Caco-2 (cell line): ENCODE measurements at regions not wholly inside any gene's neighbourhood (a gene's known extent, or its start where the extent isn't known, plus 50 kb on each side); places are given as distances from the start of the nearest gene placed in this dataset.

Experiments used
- BruUV-seq: library from RNA; stranded (reverse); fragments of 400-500 nt; replicated peaks from 2 replicates; lab custom pipeline; 2021; lab: Mats Ljungman, UMichigan
- CTCF ChIA-PET: fragments of 300-600 bp; sonication (Branson Sonifier 250); formaldehyde crosslinking; loops from one replicate; lab custom pipeline; 2022; ENCODE audit warnings: antibody characterized with exemption; lab: Charles Lee
- POLR2A ChIA-PET: fragments of 300-600 bp; sonication (Branson Sonifier 250); formaldehyde crosslinking; loops from one replicate; lab custom pipeline; 2022; ENCODE audit warnings: antibody characterized with exemption; lab: Charles Lee
- DNase-seq, 2 experiments: peaks; one replicate each; pipeline versions ENCODE4 v3.0.0 to v3.0.0-alpha.2; 2020 to 2022
- H3K27me3 ChIP-seq: replicated peaks from 2 replicates; pipeline ENCODE4 v1.6.0; 2011; ENCODE audit warnings: low read length; ENCODE audit not compliant: control insufficient read depth, insufficient read depth
- H3K36me3 ChIP-seq: 2 replicates; pipeline ENCODE4 v1.5.1; 2011; ENCODE audit warnings: low read length; ENCODE audit not compliant: control insufficient read depth, insufficient read depth
- H3K4me1 ChIP-seq: fragments of 250-450 bp; sonication (Bioruptor Pico); 2 replicates; pipeline ENCODE4 v1.5.1; 2020; ENCODE audit warnings: mild to moderate bottlenecking
- H3K4me3 ChIP-seq: 2 replicates; pipeline ENCODE4 v1.5.1; 2011; ENCODE audit warnings: low read depth, mild to moderate bottlenecking, control low read depth, low read length
- H3K9me3 ChIP-seq: fragments of 250-450 bp; sonication (Bioruptor Pico); 2 replicates; pipeline ENCODE4 v1.5.1; 2020; ENCODE audit warnings: mild to moderate bottlenecking, moderate library complexity
- H3K27ac Mint-ChIP-seq: one replicate; pipeline ENCODE4 v1.8.0; 2022; ENCODE audit warnings: mixed read lengths; ENCODE audit not compliant: unreplicated experiment
- H3K27me3 Mint-ChIP-seq: one replicate; pipeline ENCODE4 v1.8.0; 2022; ENCODE audit warnings: mixed read lengths; ENCODE audit not compliant: insufficient read depth, unreplicated experiment
- H3K36me3 Mint-ChIP-seq: one replicate; pipeline ENCODE4 v1.8.0; 2022; ENCODE audit warnings: mild to moderate bottlenecking, mixed read lengths; ENCODE audit not compliant: insufficient read depth, unreplicated experiment
- H3K4me1 Mint-ChIP-seq: one replicate; pipeline ENCODE4 v1.8.0; 2022; ENCODE audit warnings: low read depth, mixed read lengths; ENCODE audit not compliant: unreplicated experiment
- H3K4me3 Mint-ChIP-seq: one replicate; pipeline ENCODE4 v1.8.0; 2022; ENCODE audit warnings: mild to moderate bottlenecking, moderate library complexity, mixed read lengths; ENCODE audit not compliant: unreplicated experiment
- H3K9me3 Mint-ChIP-seq: one replicate; pipeline ENCODE4 v1.8.0; 2022; ENCODE audit warnings: mixed read lengths; ENCODE audit not compliant: unreplicated experiment
- intact Hi-C: fragments of 100-400 bp; cut with micrococcal nuclease; formaldehyde crosslinking; loops from one replicate; pipeline ENCODE4 v1.10.0; 2022; ENCODE audit not compliant: unreplicated experiment
- TF ChIP-seq, protein P1 (sequence below), 2 experiments: fragments of 200-600 bp in 1 of 2; IDR thresholded peaks; 1 replicate in 1 of 2; 2 replicates in 1 of 2; pipeline versions ENCODE4 v1.5.1 to v1.8.0; 2011 to 2022; ENCODE audit warnings: antibody characterized with exemption in 1 of 2, control low read depth in 1 of 2, inconsistent platforms in 1 of 2, low read depth in 1 of 2, low read length in 1 of 2, mild to moderate bottlenecking in 1 of 2, moderate library complexity in 1 of 2; ENCODE audit not compliant: insufficient read depth in 1 of 2, severe bottlenecking in 1 of 2, unreplicated experiment in 1 of 2

DNA sequence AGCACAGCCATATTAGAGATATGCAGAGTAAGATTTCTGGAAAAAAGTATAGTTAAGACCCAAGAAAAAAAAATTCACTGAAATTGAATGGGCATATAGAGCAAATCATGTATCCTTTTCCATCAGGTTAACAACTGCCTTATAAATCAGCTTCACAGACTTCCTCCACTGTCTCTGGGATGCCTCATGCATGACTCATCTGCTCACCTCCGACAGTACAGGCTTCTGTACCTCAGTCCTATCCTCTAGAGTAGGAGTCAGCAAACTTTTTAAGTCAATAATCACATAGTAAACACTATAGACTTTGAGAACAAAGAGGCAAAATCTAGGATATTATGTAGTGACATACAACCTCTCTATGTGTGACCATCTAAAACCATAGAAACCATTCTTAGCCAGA is 211.6 kb upstream of the SP8 start:
- peaks cover 10% of the 10 kb centered on the region for H3K9me3 Mint-ChIP-seq

GRCh38 chr7:21011153-21011552 is 224.5 kb upstream of the SP8 start:
- H3K9me3 ChIP-seq, result 0 out of 2 replicates have a peak, but pooled peaks cover 2% of the 10 kb centered on the region
- DNase-seq, result peak; percentile 24 to 53
- intact Hi-C loops, result no loop called here
- TF ChIP-seq, protein P1, sequence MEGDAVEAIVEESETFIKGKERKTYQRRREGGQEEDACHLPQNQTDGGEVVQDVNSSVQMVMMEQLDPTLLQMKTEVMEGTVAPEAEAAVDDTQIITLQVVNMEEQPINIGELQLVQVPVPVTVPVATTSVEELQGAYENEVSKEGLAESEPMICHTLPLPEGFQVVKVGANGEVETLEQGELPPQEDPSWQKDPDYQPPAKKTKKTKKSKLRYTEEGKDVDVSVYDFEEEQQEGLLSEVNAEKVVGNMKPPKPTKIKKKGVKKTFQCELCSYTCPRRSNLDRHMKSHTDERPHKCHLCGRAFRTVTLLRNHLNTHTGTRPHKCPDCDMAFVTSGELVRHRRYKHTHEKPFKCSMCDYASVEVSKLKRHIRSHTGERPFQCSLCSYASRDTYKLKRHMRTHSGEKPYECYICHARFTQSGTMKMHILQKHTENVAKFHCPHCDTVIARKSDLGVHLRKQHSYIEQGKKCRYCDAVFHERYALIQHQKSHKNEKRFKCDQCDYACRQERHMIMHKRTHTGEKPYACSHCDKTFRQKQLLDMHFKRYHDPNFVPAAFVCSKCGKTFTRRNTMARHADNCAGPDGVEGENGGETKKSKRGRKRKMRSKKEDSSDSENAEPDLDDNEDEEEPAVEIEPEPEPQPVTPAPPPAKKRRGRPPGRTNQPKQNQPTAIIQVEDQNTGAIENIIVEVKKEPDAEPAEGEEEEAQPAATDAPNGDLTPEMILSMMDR (IDR thresholded peaks at IDR 0.05; ENCODE audit: insufficient read depth in 1 of 2, low read depth in 1 of 2, low read length in 1 of 2, severe bottlenecking in 1 of 2, unreplicated experiment in 1 of 2), result no peak
- no peaks in the 10 kb centered on the region for H3K36me3 ChIP-seq
- no peak overlapping the region for H3K4me3 Mint-ChIP-seq
- ChIA-PET POLR2A (no interaction called here), CTCF (no interaction called here)
- no peak overlapping the region for H3K27ac Mint-ChIP-seq
- no peak overlapping the region for H3K4me3 ChIP-seq
- no peaks in the 10 kb centered on the region for H3K27me3 ChIP-seq
- no peaks in the 10 kb centered on the region for H3K4me1 Mint-ChIP-seq
- H3K27me3 Mint-ChIP-seq, result no peaks in the 10 kb centered on the region
- peaks cover 5% of the 10 kb centered on the region for H3K9me3 Mint-ChIP-seq
- H3K36me3 Mint-ChIP-seq, result no peaks in the 10 kb centered on the region
- BruUV-seq, result no TSS peak
- no peaks in the 10 kb centered on the region; the same call in 1 of the 2 replicates for H3K4me1 ChIP-seq

More for the DNA sequence above, 211.6 kb upstream of the SP8 start:
- H3K4me3 ChIP-seq, result no peak overlapping the region
- BruUV-seq, result no TSS peak
- Mint-ChIP-seq H3K36me3 (no peaks in the 10 kb centered on the region), H3K4me3 (no peak overlapping the region), H3K27ac (peak overlapping the region; percentile 51), H3K27me3 (no peaks in the 10 kb centered on the region), H3K4me1 (peaks cover 18% of the 10 kb centered on the region)
- no peaks in the 10 kb centered on the region for H3K36me3 ChIP-seq
- DNase-seq, result peak; percentile 49 to 65
- intact Hi-C loops, result no loop called here
- peaks cover 16% of the 10 kb centered on the region; the same call in 1 of the 2 replicates for H3K4me1 ChIP-seq
- peaks cover 4% of the 10 kb centered on the region; the same call in 1 of the 2 replicates for H3K9me3 ChIP-seq
- CTCF ChIA-PET, result no interaction called here
- no peaks in the 10 kb centered on the region for H3K27me3 ChIP-seq
- POLR2A ChIA-PET, result no interaction called here
- TF ChIP-seq, protein P1 (IDR thresholded peaks at IDR 0.05; ENCODE audit: insufficient read depth in 1 of 2, low read depth in 1 of 2, low read length in 1 of 2, severe bottlenecking in 1 of 2, unreplicated experiment in 1 of 2), result no peak

- Mint-ChIP-seq H3K4me3 (no peak overlapping the region), H3K4me1 (no peaks in the 10 kb centered on the region), H3K27me3 (no peaks in the 10 kb centered on the region), H3K9me3 (no peaks in the 10 kb centered on the region), H3K36me3 (no peaks in the 10 kb centered on the region), H3K27ac (no peak overlapping the region)
- no peaks in the 10 kb centered on the region for H3K27me3 ChIP-seq
- no peaks in the 10 kb centered on the region for H3K9me3 ChIP-seq
- no peak for DNase-seq
- no TSS peak for BruUV-seq
- intact Hi-C loops, result no loop called here
- H3K36me3 ChIP-seq, result no peaks in the 10 kb centered on the region
- no peaks in the 10 kb centered on the region for H3K4me1 ChIP-seq
- TF ChIP-seq, protein P1 (IDR thresholded peaks at IDR 0.05; ENCODE audit: insufficient read depth in 1 of 2, low read depth in 1 of 2, low read length in 1 of 2, severe bottlenecking in 1 of 2, unreplicated experiment in 1 of 2), result no peak
- POLR2A ChIA-PET, result no interaction called here
- CTCF ChIA-PET, result no interaction called here
- no peak overlapping the region for H3K4me3 ChIP-seq
Measured at GRCh38 chr7:21013765-21014539, 227.3 kb upstream of the SP8 start.
